Superior temporal gyrus (tissue), 1 donor: ENCODE measurements at regions not wholly inside any gene's neighbourhood (a gene's known extent, or its start where the extent isn't known, plus 50 kb on each side); places are given as distances from the start of the nearest gene placed in this dataset.

Source experiments
- DNase-seq: peaks from one replicate; pipeline ENCODE4 v3.0.0-alpha.2; 2016; ENCODE audit errors: extremely low spot score

- no peak for DNase-seq
Observed at GRCh38 chrX:40485102-40485826, 95.5 kb upstream of the ATP6AP2 start.

- DNase-seq: no peak
Observed at GRCh38 chrX:40484408-40485091, 96.2 kb upstream of the ATP6AP2 start.

- no peak for DNase-seq
Observed at GRCh38 chrX:40483502-40483901, 97.3 kb upstream of the ATP6AP2 start.

- DNase-seq: no peak
Observed at GRCh38 chrX:40479777-40480318, 100.9 kb upstream of the ATP6AP2 start.

- no peak for DNase-seq
Observed at GRCh38 chrX:40478474-40479065, 102.2 kb upstream of the ATP6AP2 start.

GRCh38 chrX:40476958-40477357 is 103.8 kb upstream of the ATP6AP2 start:
- DNase-seq: no peak

- DNase-seq: no peak
Observed at GRCh38 chrX:40474645-40475044, 106.1 kb upstream of the ATP6AP2 start.

GRCh38 chrX:40474205-40474626 is 106.6 kb upstream of the ATP6AP2 start:
- DNase-seq: no peak

- DNase-seq: no peak
Observed at GRCh38 chrX:40473460-40474204, 107.1 kb upstream of the ATP6AP2 start.

- DNase-seq: peak; percentile 60
Observed at GRCh38 chrX:40471965-40472648, 108.7 kb upstream of the ATP6AP2 start.

GRCh38 chrX:40470830-40471429 is 109.8 kb upstream of the ATP6AP2 start:
- peak; percentile 8 for DNase-seq

- no peak for DNase-seq
Observed at GRCh38 chrX:40469316-40469715, 111.5 kb upstream of the ATP6AP2 start.

GRCh38 chrX:40468033-40468846 is 112.5 kb upstream of the ATP6AP2 start:
- peak; percentile 82 for DNase-seq

- no peak for DNase-seq
Observed at GRCh38 chrX:40467454-40467853, 113.3 kb upstream of the ATP6AP2 start.

- DNase-seq: no peak
Observed at GRCh38 chrX:40465735-40466551, 114.8 kb upstream of the ATP6AP2 start.

- DNase-seq: no peak
Observed at GRCh38 chrX:40462795-40463194, 118.0 kb upstream of the ATP6AP2 start.

GRCh38 chrX:40460926-40461325 is 119.8 kb upstream of the ATP6AP2 start:
- DNase-seq: no peak

- peak; percentile 74 for DNase-seq
Observed at GRCh38 chrX:40459571-40460158, 121.1 kb upstream of the ATP6AP2 start.

- DNase-seq: no peak
Observed at GRCh38 chrX:40457406-40457805, 123.4 kb upstream of the ATP6AP2 start.
